Tibial artery (tissue), 4 donors: ENCODE measurements at regions not wholly inside any gene's neighbourhood (a gene's known extent, or its start where the extent isn't known, plus 50 kb on each side); places are given as distances from the start of the nearest gene placed in this dataset.

ENCODE experiments used
- DNase-seq, 2 donors: peaks; one replicate each; pipeline ENCODE4 v3.0.0-alpha.2; 2019
- H3K27ac ChIP-seq, 2 donors: fragments of 200-600 bp; sonication (generic) in 1 of 2; 1 replicate in 1 of 2; 2 replicates in 1 of 2; pipeline ENCODE4 v1.5.1; 2018 to 2019; ENCODE audit warnings: mild to moderate bottlenecking in 1 of 2
- H3K27me3 ChIP-seq, 2 donors: fragments of 200-600 bp; sonication (generic) in 1 of 2; one replicate each; pipeline versions ENCODE4 v1.5.1 to v1.6.0; 2016 to 2019
- H3K36me3 ChIP-seq, 3 donors: fragments of 200-600 bp; sonication (generic) in 2 of 3; one replicate each; pipeline ENCODE4 v1.5.1; 2016 to 2019; ENCODE audit warnings: mild to moderate bottlenecking in 2 of 3
- H3K4me1 ChIP-seq, 4 donors: fragments of 200-600 bp; sonication (generic) in 2 of 4; 1 replicate in 3 of 4; 2 replicates in 1 of 4; pipeline ENCODE4 v1.5.1; 2016 to 2019
- H3K4me3 ChIP-seq, 2 donors: fragments of 200-600 bp; sonication (generic) in 1 of 2; 1 replicate in 1 of 2; 2 replicates in 1 of 2; pipeline ENCODE4 v1.5.1; 2018 to 2019; ENCODE audit warnings: mild to moderate bottlenecking in 2 of 2
- H3K9me3 ChIP-seq, 3 donors: fragments of 200-600 bp; sonication (generic) in 1 of 3; one replicate each; pipeline ENCODE4 v1.5.1; 2016 to 2019
- CTCF ChIP-seq, 2 experiments: fragments of 200-600 bp in 1 of 2; fragments of 450-650 bp in 1 of 2; IDR thresholded peaks; one replicate each; pipeline ENCODE4 v1.5.1; 2017 to 2019; ENCODE audit warnings: antibody characterized with exemption in 2 of 2, mild to moderate bottlenecking in 1 of 2, moderate library complexity in 1 of 2
- intact Hi-C: fragments of 100-400 bp; cut with DNase I; formaldehyde crosslinking; loops from one replicate; pipeline ENCODE4 v1.15.0; 2023; ENCODE audit warnings: low total_unique reads

- TF ChIP-seq CTCF (IDR thresholded peaks at IDR 0.05), result no peak
- Histone ChIP-seq H3K4me3 (no peak overlapping the region), H3K27ac (no peak overlapping the region), H3K4me1 (no peaks in the 10 kb centered on the region), H3K36me3 (no peaks in the 10 kb centered on the region), H3K27me3 (no peaks in the 10 kb centered on the region), H3K9me3 (no peaks in the 10 kb centered on the region)
- no peak for DNase-seq
- intact Hi-C loops, result no loop called here
Observed at GRCh38 chr12:41905073-41905758, 239.5 kb downstream of the GXYLT1 start.

- no peak for TF ChIP-seq CTCF (IDR thresholded peaks at IDR 0.05)
- DNase-seq, result no peak
- H3K9me3 ChIP-seq, result no peaks in the 10 kb centered on the region
- H3K36me3 ChIP-seq, result no peaks in the 10 kb centered on the region
- H3K4me1 ChIP-seq, result no peaks in the 10 kb centered on the region
- no peak overlapping the region for H3K4me3 ChIP-seq
- no peak overlapping the region for H3K27ac ChIP-seq
- intact Hi-C loops, result no loop called here
- H3K27me3 ChIP-seq, result no peaks in the 10 kb centered on the region
Observed at GRCh38 chr12:41904041-41904440, 240.6 kb downstream of the GXYLT1 start.

DNA sequence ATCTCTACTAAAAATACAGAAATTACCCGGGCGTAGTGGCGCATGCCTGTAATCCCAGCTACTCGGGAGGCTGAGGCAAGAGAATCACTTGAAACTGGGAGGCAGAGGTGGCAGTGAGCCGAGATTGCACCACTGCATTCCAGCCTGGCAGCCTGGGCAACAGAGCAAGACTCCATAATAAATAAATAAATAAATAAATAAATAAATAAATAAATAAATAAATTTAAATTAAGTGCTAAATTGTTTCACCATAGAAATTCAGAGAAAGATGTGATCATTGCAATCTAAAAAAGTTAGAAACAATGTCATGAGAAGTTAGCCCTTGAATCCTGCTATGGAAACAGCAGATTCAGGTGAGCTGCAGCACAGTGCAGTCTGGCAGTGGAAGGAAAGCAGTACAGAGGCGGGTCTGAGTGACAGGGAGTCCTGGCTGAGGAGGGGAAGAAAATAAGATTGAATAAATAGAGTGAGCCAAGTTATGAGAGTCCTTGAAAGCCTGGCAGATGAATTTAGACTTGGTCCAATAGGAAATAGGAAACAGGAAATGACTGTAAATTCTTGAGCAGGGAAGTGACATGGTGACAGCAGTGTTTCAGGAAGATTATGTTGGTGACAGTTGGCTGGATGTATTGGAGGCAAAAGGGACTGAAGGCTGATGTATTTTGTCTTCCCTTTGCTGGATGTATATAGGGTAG lies 241.5 kb downstream of the GXYLT1 start:
- intact Hi-C loops, result no loop called here
- Histone ChIP-seq H3K9me3 (no peaks in the 10 kb centered on the region), H3K27me3 (no peaks in the 10 kb centered on the region), H3K4me1 (no peaks in the 10 kb centered on the region), H3K36me3 (no peaks in the 10 kb centered on the region), H3K27ac (no peak overlapping the region), H3K4me3 (no peak overlapping the region)
- no peak for DNase-seq
- TF ChIP-seq CTCF (IDR thresholded peaks at IDR 0.05), result no peak

DNA sequence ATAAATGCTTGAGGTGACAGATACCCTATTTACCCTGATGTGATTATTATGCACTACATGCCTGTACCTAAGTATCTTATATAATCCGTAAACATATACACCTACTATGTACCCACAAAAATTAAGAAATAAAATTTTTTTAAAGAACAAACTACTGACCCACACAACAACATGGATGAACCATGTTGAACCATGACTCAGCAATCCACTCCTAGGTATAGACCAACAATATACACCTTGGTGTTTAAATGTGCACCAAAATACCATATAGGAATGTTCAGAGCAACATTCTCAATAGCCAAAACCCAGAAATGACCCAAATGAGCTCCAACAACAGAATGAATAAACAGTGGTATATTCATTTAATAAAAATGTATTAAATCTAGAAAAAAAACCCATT lies 245.1 kb downstream of the GXYLT1 start:
- DNase-seq, result no peak
- no peak for TF ChIP-seq CTCF (IDR thresholded peaks at IDR 0.05)
- H3K27ac ChIP-seq, result no peak overlapping the region
- H3K4me1 ChIP-seq, result no peaks in the 10 kb centered on the region
- H3K4me3 ChIP-seq, result no peak overlapping the region
- H3K9me3 ChIP-seq, result peaks cover 0 to 5% (median 0%) of the 10 kb centered on the region in 3 donors
- no peaks in the 10 kb centered on the region for H3K27me3 ChIP-seq
- intact Hi-C loops, result no loop called here
- H3K36me3 ChIP-seq, result no peaks in the 10 kb centered on the region

- Histone ChIP-seq H3K27ac (no peak overlapping the region), H3K4me3 (no peak overlapping the region), H3K27me3 (no peaks in the 10 kb centered on the region), H3K36me3 (no peaks in the 10 kb centered on the region), H3K4me1 (no peaks in the 10 kb centered on the region), H3K9me3 (peaks cover 0 to 5% (median 0%) of the 10 kb centered on the region in 3 donors)
- no peak for DNase-seq
- no peak for TF ChIP-seq CTCF (IDR thresholded peaks at IDR 0.05)
- intact Hi-C loops, result no loop called here
Observed at GRCh38 chr12:41897593-41897992, 247.1 kb downstream of the GXYLT1 start.
